SK-N-SH (cell line): ENCODE measurements at regions not wholly inside any gene's neighbourhood (a gene's known extent, or its start where the extent isn't known, plus 50 kb on each side); places are given as distances from the start of the nearest gene placed in this dataset.

Experiments
- CTCF ChIA-PET: fragments of 300-600, 350-600 bp; formaldehyde crosslinking; extraction: SDS; loops from one replicate; lab custom pipeline; 2021; lab: Yijun Ruan, JAX
- POLR2A ChIA-PET: fragments of 350-600 bp; sonication (Branson Sonifier 250); formaldehyde crosslinking; extraction: SDS; loops from one replicate; lab custom pipeline; 2020; ENCODE audit warnings: antibody characterized with exemption, inconsistent platforms; lab: Yijun Ruan, JAX
- DNase-seq: peaks from one replicate; pipeline ENCODE4 v3.0.0; 2012
- H2AFZ ChIP-seq: fragments of 200-600 bp; sonication (generic); 2 replicates; pipeline ENCODE4 v1.8.1; 2016; ENCODE audit warnings: antibody characterized with exemption, mild to moderate bottlenecking, low read depth
- H3F3A ChIP-seq: fragments of 200-600 bp; sonication (generic); replicated peaks from 2 replicates; pipeline ENCODE3; 2016; ENCODE audit warnings: antibody characterized with exemption, mild to moderate bottlenecking; ENCODE audit not compliant: insufficient read depth
- H3K27ac ChIP-seq, 2 experiments: fragments of 200-500 bp in 1 of 2; fragments of 200-600 bp in 1 of 2; sonication (Bioruptor generic) in 1 of 2; sonication (generic), shearing (Covaris generic) in 1 of 2; 2 replicates each; pipeline versions ENCODE4 v1.5.1 to v1.6.1; 2014 to 2016; ENCODE audit warnings: low read depth in 2 of 2, inconsistent platforms in 1 of 2, low read length in 1 of 2, mild to moderate bottlenecking in 1 of 2, mixed read lengths in 1 of 2
- H3K27me3 ChIP-seq: fragments of 200-600 bp; sonication (generic), shearing (Covaris generic); 2 replicates; pipeline ENCODE4 v1.6.1; 2016; ENCODE audit warnings: mixed run types; ENCODE audit not compliant: insufficient read depth
- H3K36me3 ChIP-seq, 2 experiments: fragments of 200-500 bp in 1 of 2; fragments of 200-600 bp in 1 of 2; sonication (Bioruptor generic) in 1 of 2; sonication (generic) in 1 of 2; replicated peaks in 1 of 2; 2 replicates each; pipeline versions ENCODE3 to v1.5.1; 2014 to 2016; ENCODE audit warnings: low read length in 1 of 2, mild to moderate bottlenecking in 1 of 2; ENCODE audit not compliant: insufficient read depth in 2 of 2, control insufficient read depth in 1 of 2
- H3K4me1 ChIP-seq, 2 experiments: fragments of 200-500 bp in 1 of 2; fragments of 200-600 bp in 1 of 2; sonication (Bioruptor generic) in 1 of 2; sonication (generic), shearing (Covaris generic) in 1 of 2; 2 replicates each; pipeline versions ENCODE4 v1.5.1 to v1.6.1; 2014 to 2016; ENCODE audit warnings: low read depth in 1 of 2, low read length in 1 of 2, mixed run types in 1 of 2; ENCODE audit not compliant: insufficient read depth in 2 of 2, control insufficient read depth in 1 of 2
- H3K4me2 ChIP-seq: fragments of 200-600 bp; sonication (generic), shearing (Covaris generic); 2 replicates; pipeline ENCODE4 v1.6.1; 2017; ENCODE audit warnings: mixed run types
- H3K4me3 ChIP-seq, 2 experiments: fragments of 200-500 bp in 1 of 2; fragments of 200-600 bp in 1 of 2; sonication (Bioruptor generic) in 1 of 2; sonication (generic), shearing (Covaris generic) in 1 of 2; 2 replicates each; pipeline versions ENCODE4 v1.5.1 to v1.8.1; 2014 to 2016; ENCODE audit warnings: low read depth in 2 of 2, inconsistent platforms in 1 of 2, low read length in 1 of 2, mild to moderate bottlenecking in 1 of 2, mixed read lengths in 1 of 2, moderate library complexity in 1 of 2
- H3K79me2 ChIP-seq: fragments of 200-600 bp; sonication (generic); 2 replicates; pipeline ENCODE4 v1.8.1; 2017; ENCODE audit warnings: mild to moderate bottlenecking; ENCODE audit not compliant: insufficient read depth
- H3K9ac ChIP-seq: fragments of 200-600 bp; sonication (generic); 2 replicates; pipeline ENCODE4 v1.6.1; 2017; ENCODE audit warnings: mixed run types
- H3K9me2 ChIP-seq: fragments of 200-600 bp; sonication (generic); 2 replicates; pipeline ENCODE4 v1.6.1; 2017; ENCODE audit warnings: mixed run types
- H3K9me3 ChIP-seq: fragments of 200-600 bp; sonication (generic); 2 replicates; pipeline ENCODE4 v1.6.1; 2017; ENCODE audit warnings: mixed run types, mild to moderate bottlenecking, moderate library complexity
- H4K20me1 ChIP-seq: fragments of 200-600 bp; sonication (generic); 2 replicates; pipeline ENCODE4 v1.6.1; 2017; ENCODE audit warnings: mild to moderate bottlenecking, mixed run types; ENCODE audit not compliant: insufficient read depth
- EP300 ChIP-seq, 2 experiments: IDR thresholded peaks; 2 replicates each; pipeline versions ENCODE4 v1.4.0 to v1.6.1; 2012; ENCODE audit warnings: borderline replicate concordance in 1 of 2, low read depth in 1 of 2, low read length in 1 of 2
- EZH2phosphoT487 ChIP-seq: fragments of 200-600 bp; sonication (generic); IDR thresholded peaks from 2 replicates; pipeline ENCODE4 v1.6.1; 2017; ENCODE audit warnings: low read depth, mixed run types, mild to moderate bottlenecking, antibody characterized with exemption, moderate library complexity, borderline replicate concordance
- FOXJ3 ChIP-seq: sonication (generic); formaldehyde crosslinking; IDR thresholded peaks from 2 replicates; pipeline ENCODE4 v1.5.1; 2020; ENCODE audit warnings: mild to moderate bottlenecking, missing genetic modification reagents
- FOXM1 ChIP-seq: IDR thresholded peaks from 2 replicates; pipeline ENCODE4 v1.4.0; 2012; ENCODE audit warnings: low read depth, mild to moderate bottlenecking
- GABPA ChIP-seq: IDR thresholded peaks from 2 replicates; pipeline ENCODE4 v1.4.0; 2012; ENCODE audit warnings: low read depth, mild to moderate bottlenecking
- MAX ChIP-seq: IDR thresholded peaks from 2 replicates; pipeline ENCODE4 v1.4.0; 2012; ENCODE audit warnings: low read depth
- MEF2A ChIP-seq: IDR thresholded peaks from 2 replicates; pipeline ENCODE4 v1.4.0; 2012; ENCODE audit warnings: low read depth, borderline replicate concordance
- NFIC ChIP-seq: IDR thresholded peaks from 2 replicates; pipeline ENCODE4 v1.4.0; 2012; ENCODE audit warnings: borderline replicate concordance
- RCOR1 ChIP-seq: fragments of 150-350 bp; IDR thresholded peaks from 2 replicates; pipeline ENCODE4 v1.6.1; 2017; ENCODE audit warnings: antibody characterized with exemption, low read length
- RXRA ChIP-seq: IDR thresholded peaks from 2 replicates; pipeline ENCODE4 v1.4.0; 2012; ENCODE audit warnings: low read depth, mild to moderate bottlenecking, borderline replicate concordance
- TCF12 ChIP-seq: IDR thresholded peaks from 2 replicates; pipeline ENCODE4 v1.4.0; 2012
- TEAD4 ChIP-seq: IDR thresholded peaks from 2 replicates; pipeline ENCODE4 v1.4.0; 2012; ENCODE audit warnings: mild to moderate bottlenecking, borderline replicate concordance; ENCODE audit not compliant: insufficient read depth
- USF2 ChIP-seq: fragments of 150-350 bp; IDR thresholded peaks from 2 replicates; pipeline ENCODE4 v1.6.1; 2017; ENCODE audit warnings: antibody characterized with exemption, low read length, low read depth, borderline replicate concordance
- WGBS: methylation state at CpG from one replicate; pipeline ENCODE4 v1.1.6; 2017; ENCODE audit warnings: low lambda C conversion rate; 5-methylcytosine and 5-hydroxymethylcytosine counted together
- TF ChIP-seq, protein P1 (sequence below): fragments of 200-600 bp; sonication (generic); IDR thresholded peaks from 2 replicates; pipeline ENCODE4 v1.6.1; 2017; ENCODE audit warnings: antibody characterized with exemption, mild to moderate bottlenecking, moderate library complexity
- TF ChIP-seq, protein P2 (sequence below): IDR thresholded peaks from 2 replicates; pipeline ENCODE4 v1.4.0; 2012; ENCODE audit warnings: low read depth, borderline replicate concordance
- TF ChIP-seq, protein P3 (sequence below): IDR thresholded peaks from 2 replicates; pipeline ENCODE4 v1.4.0; 2012; ENCODE audit warnings: low read depth, borderline replicate concordance

- POLR2A ChIA-PET = no interaction called here
Measured at GRCh38 chr6:25111782-25112181, 167.4 kb upstream of the CARMIL1 start.

More at GRCh38 chr6:25111782-25112181, 167.4 kb upstream of the CARMIL1 start:
- DNase-seq = no peak
- Histone ChIP-seq H3K27me3 (no peaks in the 10 kb centered on the region), H3K27ac (no peak overlapping the region), H3K36me3 (peaks cover 0 to 52% of the 10 kb centered on the region in 2 experiments), H3F3A (no peaks in the 10 kb centered on the region), H3K9me3 (no peaks in the 10 kb centered on the region), H3K4me2 (no peak overlapping the region), H3K4me3 (no peak overlapping the region), H2AFZ (no peak overlapping the region), H4K20me1 (no peaks in the 10 kb centered on the region), H3K9ac (no peak overlapping the region), H3K79me2 (no peaks in the 10 kb centered on the region), H3K4me1 (no peaks in the 10 kb centered on the region; a peak in 1 of 4 replicates), H3K9me2 (no peaks in the 10 kb centered on the region)
- 87% methylated on average over 1 of the region's 1 CpG for whole genome bisulfite sequencing
- CTCF ChIA-PET = no interaction called here
- TF ChIP-seq, protein P1, sequence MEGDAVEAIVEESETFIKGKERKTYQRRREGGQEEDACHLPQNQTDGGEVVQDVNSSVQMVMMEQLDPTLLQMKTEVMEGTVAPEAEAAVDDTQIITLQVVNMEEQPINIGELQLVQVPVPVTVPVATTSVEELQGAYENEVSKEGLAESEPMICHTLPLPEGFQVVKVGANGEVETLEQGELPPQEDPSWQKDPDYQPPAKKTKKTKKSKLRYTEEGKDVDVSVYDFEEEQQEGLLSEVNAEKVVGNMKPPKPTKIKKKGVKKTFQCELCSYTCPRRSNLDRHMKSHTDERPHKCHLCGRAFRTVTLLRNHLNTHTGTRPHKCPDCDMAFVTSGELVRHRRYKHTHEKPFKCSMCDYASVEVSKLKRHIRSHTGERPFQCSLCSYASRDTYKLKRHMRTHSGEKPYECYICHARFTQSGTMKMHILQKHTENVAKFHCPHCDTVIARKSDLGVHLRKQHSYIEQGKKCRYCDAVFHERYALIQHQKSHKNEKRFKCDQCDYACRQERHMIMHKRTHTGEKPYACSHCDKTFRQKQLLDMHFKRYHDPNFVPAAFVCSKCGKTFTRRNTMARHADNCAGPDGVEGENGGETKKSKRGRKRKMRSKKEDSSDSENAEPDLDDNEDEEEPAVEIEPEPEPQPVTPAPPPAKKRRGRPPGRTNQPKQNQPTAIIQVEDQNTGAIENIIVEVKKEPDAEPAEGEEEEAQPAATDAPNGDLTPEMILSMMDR = no peak
- TF ChIP-seq NFIC (no peak), FOXJ3 (CRISPR knock-in tag) (no peak), FOXM1 (no peak), EZH2phosphoT487 (no peak), RCOR1 (no peak), TCF12 (no peak), RXRA (no peak), MAX (no peak), USF2 (no peak), TEAD4 (no peak), EP300 (IDR thresholded peaks at IDR 0.05; ENCODE audit: borderline replicate concordance in 1 of 2, low read depth in 1 of 2, low read length in 1 of 2) (no peak), GABPA (no peak), MEF2A (no peak)
- TF ChIP-seq, protein P2, sequence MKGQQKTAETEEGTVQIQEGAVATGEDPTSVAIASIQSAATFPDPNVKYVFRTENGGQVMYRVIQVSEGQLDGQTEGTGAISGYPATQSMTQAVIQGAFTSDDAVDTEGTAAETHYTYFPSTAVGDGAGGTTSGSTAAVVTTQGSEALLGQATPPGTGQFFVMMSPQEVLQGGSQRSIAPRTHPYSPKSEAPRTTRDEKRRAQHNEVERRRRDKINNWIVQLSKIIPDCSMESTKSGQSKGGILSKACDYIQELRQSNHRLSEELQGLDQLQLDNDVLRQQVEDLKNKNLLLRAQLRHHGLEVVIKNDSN = no peak
- TF ChIP-seq, protein P3, sequence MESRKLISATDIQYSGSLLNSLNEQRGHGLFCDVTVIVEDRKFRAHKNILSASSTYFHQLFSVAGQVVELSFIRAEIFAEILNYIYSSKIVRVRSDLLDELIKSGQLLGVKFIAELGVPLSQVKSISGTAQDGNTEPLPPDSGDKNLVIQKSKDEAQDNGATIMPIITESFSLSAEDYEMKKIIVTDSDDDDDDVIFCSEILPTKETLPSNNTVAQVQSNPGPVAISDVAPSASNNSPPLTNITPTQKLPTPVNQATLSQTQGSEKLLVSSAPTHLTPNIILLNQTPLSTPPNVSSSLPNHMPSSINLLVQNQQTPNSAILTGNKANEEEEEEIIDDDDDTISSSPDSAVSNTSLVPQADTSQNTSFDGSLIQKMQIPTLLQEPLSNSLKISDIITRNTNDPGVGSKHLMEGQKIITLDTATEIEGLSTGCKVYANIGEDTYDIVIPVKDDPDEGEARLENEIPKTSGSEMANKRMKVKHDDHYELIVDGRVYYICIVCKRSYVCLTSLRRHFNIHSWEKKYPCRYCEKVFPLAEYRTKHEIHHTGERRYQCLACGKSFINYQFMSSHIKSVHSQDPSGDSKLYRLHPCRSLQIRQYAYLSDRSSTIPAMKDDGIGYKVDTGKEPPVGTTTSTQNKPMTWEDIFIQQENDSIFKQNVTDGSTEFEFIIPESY = no peak
